Fibroblast of lung (primary cell): ENCODE measurements at regions not wholly inside any gene's neighbourhood (a gene's known extent, or its start where the extent isn't known, plus 50 kb on each side); places are given as distances from the start of the nearest gene placed in this dataset.

Experiments used
- DNase-seq, 2 donors: peaks; one replicate each; pipeline versions ENCODE4 v3.0.0 to v3.0.0-alpha.2; 2010; ENCODE audit warnings: low read depth in 2 of 2
- H2AFZ ChIP-seq: 2 replicates; pipeline ENCODE4 v1.5.1; 2012; ENCODE audit warnings: low read length, control low read depth, inconsistent platforms
- H3K27ac ChIP-seq: 2 replicates; pipeline ENCODE4 v1.5.1; 2011; ENCODE audit warnings: low read length, control low read depth; ENCODE audit not compliant: insufficient read depth
- H3K27me3 ChIP-seq: 2 replicates; pipeline ENCODE4 v1.5.1; 2011; ENCODE audit warnings: mild to moderate bottlenecking, low read length; ENCODE audit not compliant: control insufficient read depth, insufficient read depth
- H3K36me3 ChIP-seq: 2 replicates; pipeline ENCODE4 v1.5.1; 2011; ENCODE audit warnings: low read length; ENCODE audit not compliant: control insufficient read depth, insufficient read depth
- H3K4me1 ChIP-seq: 2 replicates; pipeline ENCODE4 v1.5.1; 2011; ENCODE audit warnings: low read length; ENCODE audit not compliant: control insufficient read depth, insufficient read depth; ENCODE audit errors: extremely low read depth
- H3K4me2 ChIP-seq: 2 replicates; pipeline ENCODE4 v1.5.1; 2011; ENCODE audit warnings: low read length, control low read depth; ENCODE audit not compliant: insufficient read depth; ENCODE audit errors: extremely low read depth
- H3K4me3 ChIP-seq, 4 experiments: fragments of 200-600 bp in 1 of 4; sonication (generic) in 1 of 4; replicated peaks in 1 of 4; 2 replicates each; pipeline ENCODE4 v1.5.1; 2011 to 2016; ENCODE audit warnings: low read length in 4 of 4, low read depth in 3 of 4, mild to moderate bottlenecking in 3 of 4, control low read depth in 2 of 4, inconsistent platforms in 1 of 4, mixed read lengths in 1 of 4; ENCODE audit not compliant: insufficient read depth in 1 of 4; ENCODE audit errors: control extremely low read depth in 1 of 4
- H3K79me2 ChIP-seq: 2 replicates; pipeline ENCODE4 v1.5.1; 2012; ENCODE audit warnings: mild to moderate bottlenecking, low read length, inconsistent platforms; ENCODE audit not compliant: control insufficient read depth, insufficient read depth
- H3K9ac ChIP-seq: 2 replicates; pipeline ENCODE4 v1.5.1; 2011; ENCODE audit warnings: mild to moderate bottlenecking, low read length, control low read depth; ENCODE audit not compliant: insufficient read depth
- H3K9me3 ChIP-seq: 2 replicates; pipeline ENCODE4 v1.5.1; 2012; ENCODE audit warnings: low read depth, low read length; ENCODE audit not compliant: control insufficient read depth, insufficient read depth
- H4K20me1 ChIP-seq: 2 replicates; pipeline ENCODE4 v1.5.1; 2011; ENCODE audit warnings: low read length; ENCODE audit not compliant: control insufficient read depth, insufficient read depth; ENCODE audit errors: extremely low read depth
- EZH2 ChIP-seq: IDR thresholded peaks from 2 replicates; pipeline ENCODE4 v1.5.1; 2012; ENCODE audit warnings: low read length, control low read depth, mild to moderate bottlenecking; ENCODE audit errors: missing control alignments
- TF ChIP-seq, protein P1 (sequence below), 2 donors: IDR thresholded peaks in 1 of 2; conservative IDR thresholded peaks in 1 of 2; 1 replicate in 1 of 2; 2 replicates in 1 of 2; pipeline ENCODE4 v1.5.1; 2011 to 2012; ENCODE audit warnings: low read length in 2 of 2, control low read depth in 1 of 2, inconsistent platforms in 1 of 2, low read depth in 1 of 2, mild to moderate bottlenecking in 1 of 2

DNA sequence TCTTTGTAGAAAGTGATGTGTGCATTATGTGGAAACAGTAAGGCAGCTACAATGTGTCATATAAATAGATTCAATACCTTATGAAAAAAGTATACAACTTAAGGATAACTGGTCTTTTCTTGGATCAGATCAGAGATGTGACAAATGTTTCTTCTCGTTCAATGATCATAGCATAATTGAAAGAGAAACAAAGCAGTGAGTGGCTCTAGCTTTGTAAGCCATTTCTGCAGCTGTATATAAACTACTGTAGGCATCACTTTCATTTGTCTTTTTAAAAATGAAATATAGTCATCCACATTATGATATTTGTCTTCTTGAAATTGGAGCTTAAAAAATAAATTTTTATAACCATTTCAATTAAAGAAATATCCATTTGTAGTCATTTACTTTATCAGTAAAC is 63.8 kb upstream of the LMO3 start:
- no peak overlapping the region for H3K4me2 ChIP-seq
- DNase-seq, result no peak
- TF ChIP-seq, protein P1, sequence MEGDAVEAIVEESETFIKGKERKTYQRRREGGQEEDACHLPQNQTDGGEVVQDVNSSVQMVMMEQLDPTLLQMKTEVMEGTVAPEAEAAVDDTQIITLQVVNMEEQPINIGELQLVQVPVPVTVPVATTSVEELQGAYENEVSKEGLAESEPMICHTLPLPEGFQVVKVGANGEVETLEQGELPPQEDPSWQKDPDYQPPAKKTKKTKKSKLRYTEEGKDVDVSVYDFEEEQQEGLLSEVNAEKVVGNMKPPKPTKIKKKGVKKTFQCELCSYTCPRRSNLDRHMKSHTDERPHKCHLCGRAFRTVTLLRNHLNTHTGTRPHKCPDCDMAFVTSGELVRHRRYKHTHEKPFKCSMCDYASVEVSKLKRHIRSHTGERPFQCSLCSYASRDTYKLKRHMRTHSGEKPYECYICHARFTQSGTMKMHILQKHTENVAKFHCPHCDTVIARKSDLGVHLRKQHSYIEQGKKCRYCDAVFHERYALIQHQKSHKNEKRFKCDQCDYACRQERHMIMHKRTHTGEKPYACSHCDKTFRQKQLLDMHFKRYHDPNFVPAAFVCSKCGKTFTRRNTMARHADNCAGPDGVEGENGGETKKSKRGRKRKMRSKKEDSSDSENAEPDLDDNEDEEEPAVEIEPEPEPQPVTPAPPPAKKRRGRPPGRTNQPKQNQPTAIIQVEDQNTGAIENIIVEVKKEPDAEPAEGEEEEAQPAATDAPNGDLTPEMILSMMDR (conservative IDR thresholded peaks at IDR 0.05 in 1 of 2, IDR thresholded peaks at IDR 0.05 in 1 of 2; ENCODE audit: low read depth in 1 of 2, low read length in 2 of 2), result no peak
- TF ChIP-seq EZH2, result no peak

DNA sequence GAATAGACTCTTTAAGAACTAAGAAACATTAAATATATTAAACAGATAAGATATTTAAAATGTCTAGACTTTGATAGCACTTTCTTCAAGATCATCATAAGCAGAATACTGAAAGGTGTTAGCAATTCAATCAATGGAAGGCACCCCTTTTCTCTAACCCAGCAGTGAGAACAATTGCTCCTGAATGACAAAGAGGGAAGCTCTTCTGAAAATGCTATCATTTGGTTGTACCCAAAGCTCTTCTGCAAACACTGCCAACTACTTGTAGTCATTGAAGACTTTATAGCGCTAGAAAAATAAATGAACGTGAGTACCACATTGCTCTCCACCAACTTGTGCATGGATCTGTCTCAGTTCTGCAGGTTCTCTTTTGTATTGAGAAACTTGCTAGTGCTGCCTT is 62.2 kb upstream of the LMO3 start:
- H3K4me3 ChIP-seq, result no peak overlapping the region
- no peaks in the 10 kb centered on the region for H3K36me3 ChIP-seq
- H3K27me3 ChIP-seq, result no peaks in the 10 kb centered on the region
- no peak overlapping the region for H3K4me2 ChIP-seq
- H3K79me2 ChIP-seq, result no peaks in the 10 kb centered on the region
- H2AFZ ChIP-seq, result no peak overlapping the region
- H3K27ac ChIP-seq, result no peak overlapping the region
- no peaks in the 10 kb centered on the region for H4K20me1 ChIP-seq
- no peaks in the 10 kb centered on the region for H3K4me1 ChIP-seq
- no peak overlapping the region for H3K9ac ChIP-seq
- TF ChIP-seq, protein P1 (conservative IDR thresholded peaks at IDR 0.05 in 1 of 2, IDR thresholded peaks at IDR 0.05 in 1 of 2; ENCODE audit: low read depth in 1 of 2, low read length in 2 of 2), result no peak
- no peak for TF ChIP-seq EZH2
- no peaks in the 10 kb centered on the region for H3K9me3 ChIP-seq
- no peak for DNase-seq

More for the DNA sequence above, 63.8 kb upstream of the LMO3 start:
- Histone ChIP-seq H3K79me2 (no peaks in the 10 kb centered on the region), H2AFZ (no peak overlapping the region), H3K27ac (no peak overlapping the region), H3K9ac (no peak overlapping the region), H4K20me1 (no peaks in the 10 kb centered on the region), H3K36me3 (no peaks in the 10 kb centered on the region), H3K9me3 (no peaks in the 10 kb centered on the region), H3K4me3 (no peak overlapping the region), H3K4me1 (no peaks in the 10 kb centered on the region), H3K27me3 (no peaks in the 10 kb centered on the region)

DNA sequence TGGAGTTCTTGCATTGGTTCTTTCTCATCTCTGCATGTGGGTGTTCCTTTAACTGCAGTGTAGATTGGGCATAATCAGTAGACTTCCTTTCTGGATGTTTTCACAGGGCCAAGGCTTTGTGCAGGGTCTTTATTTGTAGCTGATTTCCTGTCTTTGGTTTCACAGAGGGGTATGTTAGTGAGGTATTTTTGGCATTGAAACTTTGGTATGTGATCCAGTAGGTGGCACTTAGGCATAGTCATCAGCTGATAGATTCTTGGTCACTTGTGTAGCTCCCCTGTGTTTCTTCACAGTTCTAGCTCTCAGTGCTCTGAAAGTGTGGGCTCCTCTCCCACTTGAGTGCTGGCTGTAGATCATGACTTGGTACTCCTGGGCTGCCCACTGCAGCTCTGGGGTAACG is 52.7 kb upstream of the LMO3 start:
- Histone ChIP-seq H3K4me2 (no peak overlapping the region), H2AFZ (no peak overlapping the region), H3K27ac (no peak overlapping the region), H3K36me3 (no peaks in the 10 kb centered on the region), H3K9me3 (no peaks in the 10 kb centered on the region), H3K4me3 (no peak overlapping the region), H3K9ac (no peak overlapping the region), H3K4me1 (no peaks in the 10 kb centered on the region), H3K27me3 (no peaks in the 10 kb centered on the region), H4K20me1 (no peaks in the 10 kb centered on the region), H3K79me2 (no peaks in the 10 kb centered on the region)
- no peak for DNase-seq
- TF ChIP-seq, protein P1 (conservative IDR thresholded peaks at IDR 0.05 in 1 of 2, IDR thresholded peaks at IDR 0.05 in 1 of 2; ENCODE audit: low read depth in 1 of 2, low read length in 2 of 2), result no peak
- no peak for TF ChIP-seq EZH2
